HG03469 (cell line): ENCODE measurements at regions not wholly inside any gene's neighbourhood (a gene's known extent, or its start where the extent isn't known, plus 50 kb on each side); places are given as distances from the start of the nearest gene placed in this dataset.

ENCODE experiments used
- ATAC-seq: cut with Tn5 transposase; IDR thresholded peaks from one replicate; pipeline ENCODE4 v1.9.1; 2021; ENCODE audit warnings: mild to moderate bottlenecking, moderate library complexity, moderate number of reproducible peaks; ENCODE audit not compliant: unreplicated experiment

- ATAC-seq, result no peak
These were observed 142.6 kb upstream of the PDE10A start for GRCh38 chr6:165805636-165806035.

GRCh38 chr6:165805067-165805555 lies 142.1 kb upstream of the PDE10A start:
- no peak for ATAC-seq

DNA sequence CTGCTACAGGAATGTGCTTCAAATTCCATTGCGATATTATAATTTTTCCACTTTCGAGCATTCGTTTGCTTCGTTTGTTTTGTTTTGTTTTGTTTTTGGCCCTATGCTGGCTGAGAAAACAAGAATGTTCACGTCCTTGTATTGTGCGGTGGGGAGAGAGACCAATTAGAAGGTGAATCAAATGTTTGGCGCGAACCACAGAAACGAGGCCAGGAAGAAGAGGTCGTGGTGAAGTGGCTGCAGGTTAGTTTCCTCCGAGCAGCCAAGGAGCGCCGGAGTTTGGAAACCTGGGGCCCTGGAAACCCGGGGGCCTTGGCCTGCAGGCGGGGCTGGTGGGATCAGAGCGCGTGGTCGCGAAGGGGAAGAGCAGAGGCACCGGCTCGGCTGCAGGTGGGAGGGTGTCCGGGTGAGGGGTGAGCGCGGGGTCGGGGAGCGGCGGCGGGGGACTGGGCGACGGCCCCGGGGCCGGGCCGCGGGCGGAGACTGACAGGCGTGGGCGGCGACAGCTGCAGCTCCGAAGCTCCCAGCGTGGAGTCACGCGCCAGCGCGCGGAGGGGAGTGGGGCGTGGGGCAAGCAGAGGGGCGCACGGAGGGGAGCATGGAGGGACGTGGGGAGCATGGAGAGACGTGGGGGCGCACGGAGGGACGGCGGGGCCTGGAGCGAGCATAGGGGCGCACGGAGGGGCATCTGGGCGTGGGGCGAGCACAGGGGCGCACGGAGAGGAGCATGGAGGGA lies 141.5 kb upstream of the PDE10A start:
- ATAC-seq, result no peak

GRCh38 chr6:165800337-165800736 lies 137.3 kb upstream of the PDE10A start:
- no peak for ATAC-seq

- ATAC-seq, result no peak
These were observed 136.5 kb upstream of the PDE10A start for GRCh38 chr6:165799391-165800153.

DNA sequence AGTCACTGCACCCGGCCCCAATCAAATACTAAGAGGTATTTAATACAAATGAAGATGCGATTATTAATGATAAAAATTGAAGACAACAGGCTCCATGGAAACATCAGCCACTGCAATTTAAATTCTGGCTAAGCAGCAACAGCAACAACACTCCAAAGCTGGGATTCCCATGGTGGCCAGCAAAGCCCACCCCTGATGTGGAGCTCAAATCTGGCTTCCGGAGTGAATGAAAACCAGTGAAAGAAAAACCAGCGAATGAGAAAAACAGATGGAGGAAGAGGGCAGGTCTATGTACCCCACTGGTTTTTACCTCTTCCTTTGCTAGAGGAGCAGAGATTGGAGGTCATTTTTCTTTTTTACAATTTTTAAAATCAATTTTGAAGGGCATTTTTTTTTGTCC lies 135.9 kb upstream of the PDE10A start:
- ATAC-seq, result no peak

DNA sequence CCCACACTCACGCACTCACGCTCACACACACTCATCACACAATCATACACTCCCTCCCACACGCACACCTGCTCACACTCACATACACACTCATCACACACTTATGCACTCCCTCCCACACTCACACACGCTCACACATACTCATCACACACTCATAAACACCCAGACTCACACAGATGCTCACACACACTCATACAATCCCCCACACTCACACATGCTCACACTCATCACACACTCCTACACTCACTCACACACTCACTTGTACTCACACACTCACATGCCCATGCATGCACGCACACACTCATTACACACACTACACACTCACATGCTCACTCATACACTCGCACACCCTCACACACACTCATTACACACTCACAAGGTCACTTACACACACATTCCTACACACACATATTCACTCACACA lies 131.1 kb upstream of the PDE10A start:
- ATAC-seq, result no peak

DNA sequence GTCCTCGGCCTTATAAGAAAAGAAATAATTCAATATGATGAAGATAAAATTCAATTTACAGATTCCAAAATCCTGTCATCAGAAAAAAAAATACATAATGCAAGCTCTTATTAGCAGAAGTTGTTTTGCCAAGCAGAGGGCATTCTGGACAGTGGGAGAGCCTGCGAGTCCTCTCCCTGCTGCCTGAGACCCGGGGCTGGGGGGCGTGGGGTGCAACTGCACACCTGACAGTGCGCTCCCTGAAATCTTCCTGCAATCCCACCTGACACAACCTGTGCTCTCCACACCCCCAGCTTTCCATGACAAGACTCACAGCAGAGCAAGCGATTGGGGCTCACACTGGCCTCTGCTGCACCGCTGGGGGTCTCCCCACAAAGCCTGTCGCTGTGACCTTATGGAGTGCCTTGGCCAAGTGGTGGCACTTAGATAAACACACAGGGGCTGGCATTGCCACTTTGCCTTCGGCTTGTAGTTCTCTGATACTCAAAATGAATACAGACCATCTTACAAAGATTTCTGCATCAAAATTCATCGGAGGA lies 130.3 kb upstream of the PDE10A start:
- ATAC-seq, result no peak

GRCh38 chr6:165791876-165792437 lies 128.9 kb upstream of the PDE10A start:
- ATAC-seq, result no peak

DNA sequence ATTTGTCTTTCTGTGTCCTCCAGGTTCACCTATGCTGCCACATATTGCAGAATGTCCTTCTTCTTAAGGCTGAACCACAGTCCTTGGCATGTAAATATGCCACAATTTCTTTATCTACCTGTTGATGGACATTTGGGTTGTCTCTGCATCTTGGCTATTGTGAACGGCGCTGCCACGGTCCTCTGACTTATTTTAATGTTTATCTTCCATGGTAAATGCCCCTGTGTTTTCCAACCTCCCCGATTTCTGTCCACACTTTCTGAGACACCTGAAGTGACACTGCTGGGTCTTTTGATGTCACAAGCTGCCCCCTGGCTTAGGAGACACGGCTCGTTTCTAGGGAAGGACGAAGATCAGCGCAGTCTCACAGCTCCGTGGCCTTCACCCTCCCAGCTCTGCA lies 128.3 kb upstream of the PDE10A start:
- no peak for ATAC-seq

DNA sequence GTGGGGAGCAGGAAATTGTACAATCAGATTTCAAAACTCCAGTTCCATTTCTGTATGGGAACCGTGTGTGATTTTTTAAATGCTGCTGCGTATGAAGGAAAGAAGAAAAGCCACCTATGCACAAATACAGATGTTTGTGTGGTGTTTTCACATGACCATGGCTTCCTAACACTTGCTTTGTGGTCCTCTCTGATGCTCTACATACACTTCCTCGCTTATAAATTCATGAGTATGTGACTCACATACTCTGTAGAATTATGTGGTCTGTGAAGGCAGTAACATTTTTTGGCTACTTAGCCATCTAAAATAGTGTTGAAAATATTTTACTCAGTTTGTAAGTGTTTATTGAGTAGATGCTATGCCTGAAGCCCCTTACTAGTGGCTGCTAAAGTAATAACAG lies 119.8 kb upstream of the PDE10A start:
- no peak for ATAC-seq

DNA sequence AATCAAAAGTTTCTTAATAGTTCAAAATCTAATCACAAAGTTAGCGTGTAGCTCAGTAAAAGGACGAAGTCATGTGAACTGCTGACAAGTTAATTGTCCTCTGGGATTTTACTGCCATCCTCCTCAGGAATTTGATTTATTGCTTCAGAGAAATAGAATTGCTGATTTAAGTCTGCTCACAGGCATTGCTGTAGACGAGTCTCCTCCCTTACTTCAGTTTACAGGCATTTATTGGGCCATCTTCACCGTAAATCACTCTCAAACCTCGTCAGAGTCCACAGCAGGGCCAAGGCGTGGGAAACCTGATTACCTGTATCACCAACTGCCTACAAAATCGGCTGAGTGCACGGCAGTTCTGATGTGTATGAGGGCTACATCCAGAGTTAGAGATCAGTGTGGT lies 119.1 kb upstream of the PDE10A start:
- ATAC-seq, result no peak

DNA sequence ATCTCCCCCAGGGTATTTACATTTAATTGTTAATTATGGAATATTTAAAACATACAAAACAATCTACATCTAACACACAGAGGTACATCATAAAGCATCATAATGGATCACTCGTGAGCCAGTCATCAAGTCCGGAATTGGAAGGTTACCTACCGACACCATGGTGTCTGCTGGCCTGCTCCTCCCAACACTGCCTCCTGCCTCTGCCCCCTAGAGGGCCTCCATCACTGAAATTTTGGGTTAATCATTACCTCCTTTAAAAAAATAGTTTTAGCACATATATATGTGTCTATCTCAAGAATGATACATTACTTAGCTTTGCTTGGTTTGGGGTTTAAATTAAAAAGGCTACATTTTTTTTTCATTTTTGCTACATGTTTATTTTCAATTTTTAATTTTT lies 114.6 kb upstream of the PDE10A start:
- ATAC-seq, result no peak

GRCh38 chr6:165776691-165777090 lies 113.7 kb upstream of the PDE10A start:
- ATAC-seq, result no peak

GRCh38 chr6:165775721-165776120 lies 112.7 kb upstream of the PDE10A start:
- ATAC-seq, result no peak

DNA sequence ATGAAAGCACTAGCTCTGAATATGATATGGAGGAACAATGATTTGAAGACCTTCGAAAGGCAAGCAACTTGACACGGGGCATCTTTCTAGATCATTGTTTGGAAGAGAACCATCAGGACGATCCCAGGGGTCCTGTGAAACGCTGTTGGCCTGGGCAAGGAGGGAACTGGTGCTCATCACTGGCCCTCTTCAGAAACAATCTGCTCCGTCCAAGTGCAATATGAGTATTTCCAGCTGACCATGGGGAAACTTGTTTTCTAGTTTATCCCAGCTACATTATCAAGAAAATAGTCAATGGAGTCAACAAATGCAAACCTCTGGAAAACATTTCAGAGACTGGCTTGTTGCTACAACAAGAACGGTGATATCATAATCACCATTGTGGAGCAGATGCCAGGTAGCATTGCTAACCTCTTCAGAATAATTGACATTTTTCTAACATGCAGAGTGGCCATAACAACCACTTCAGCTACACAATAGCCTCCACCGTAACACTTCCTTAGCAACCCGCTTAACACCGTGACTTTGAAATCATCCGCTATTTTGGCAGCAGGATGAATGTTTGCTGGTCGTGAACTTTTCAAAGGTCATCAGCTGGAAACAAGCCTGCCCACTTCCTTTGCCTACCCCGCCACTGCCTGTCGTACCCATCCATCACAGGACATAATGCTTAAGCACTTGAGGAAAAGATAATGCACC lies 112.0 kb upstream of the PDE10A start:
- no peak for ATAC-seq

- no peak for ATAC-seq
These were observed 107.5 kb upstream of the PDE10A start for GRCh38 chr6:165770397-165771082.

DNA sequence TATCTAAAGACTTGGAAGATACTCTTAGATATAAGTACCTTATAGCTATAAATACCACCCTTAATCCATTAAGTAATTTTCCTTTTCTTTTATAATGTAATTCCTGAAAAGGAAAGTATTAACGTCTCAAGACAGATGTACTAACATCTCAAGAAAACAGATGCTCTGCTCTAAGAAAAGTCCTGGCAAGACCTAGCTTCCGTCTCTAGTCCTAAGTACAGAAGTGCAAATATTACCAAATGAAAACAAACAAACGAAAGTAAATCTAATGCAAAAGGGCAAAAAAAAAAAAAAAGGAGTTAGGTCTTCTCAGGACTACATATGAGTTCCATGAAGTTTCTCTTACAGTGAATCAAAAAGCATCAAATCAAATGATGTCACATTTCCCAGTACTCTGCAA lies 106.8 kb upstream of the PDE10A start:
- no peak for ATAC-seq

- ATAC-seq, result no peak
These were observed 106.4 kb upstream of the PDE10A start for GRCh38 chr6:165769401-165769800.

- no peak for ATAC-seq
These were observed 105.9 kb upstream of the PDE10A start for GRCh38 chr6:165768961-165769360.
